ENCODE measurements at regions not wholly inside any gene's neighbourhood (a gene's known extent, or its start where the extent isn't known, plus 50 kb on each side); places are given as distances from the start of the nearest gene placed in this dataset.

DNA sequence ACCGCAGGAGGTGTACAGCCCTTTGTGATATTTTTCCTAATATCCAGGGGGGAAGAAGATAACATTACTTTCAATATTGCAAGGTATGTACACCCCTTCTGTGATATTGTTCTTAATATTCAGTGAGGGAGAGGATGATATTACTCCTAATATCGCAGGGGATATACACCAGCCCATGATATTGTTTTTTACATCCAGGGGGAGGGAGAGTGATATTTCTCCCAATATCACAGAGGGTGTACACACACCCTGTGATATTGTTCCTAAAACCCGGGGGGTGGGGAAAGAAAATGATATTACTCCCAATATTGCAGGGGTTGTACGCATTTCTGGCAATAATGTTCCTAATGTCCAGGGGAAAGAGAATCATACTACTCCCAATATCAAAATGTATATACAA lies 58.0 kb upstream of the SLC25A48 start:
- no peaks in the 10 kb centered on the region for H3K27me3 ChIP-seq (ENCODE audit: control insufficient read depth in 2 of 2, insufficient read depth in 2 of 2, low read length in 2 of 2)
- no peaks in the 10 kb centered on the region for H3K9me3 ChIP-seq (ENCODE audit: control insufficient read depth in 2 of 3, low read length in 3 of 3)
- ChIA-PET POLR2A (no interaction called here), CTCF (no interaction called here)
- no peaks in the 10 kb centered on the region for H3K4me1 ChIP-seq (ENCODE audit: control insufficient read depth in 2 of 2, insufficient read depth in 2 of 2, low read length in 2 of 2)
- no peaks in the 10 kb centered on the region for H3K36me3 ChIP-seq (ENCODE audit: control insufficient read depth in 2 of 3, insufficient read depth in 3 of 3, low read length in 3 of 3)
- no peak overlapping the region for H3K4me3 Mint-ChIP-seq
- no peaks in the 10 kb centered on the region for H3K36me3 Mint-ChIP-seq
- DNase-seq (no peak), ATAC-seq (no peak)
- no peak overlapping the region for H3K27ac Mint-ChIP-seq
- intact Hi-C loops (cut with micrococcal nuclease): no loop called here
- H3K4me1 Mint-ChIP-seq: no peaks in the 10 kb centered on the region
- peaks cover 0 to 43% (median 33%) of the 10 kb centered on the region in 5 donors for H3K27me3 Mint-ChIP-seq
- H3K4me3 ChIP-seq (ENCODE audit: low read length): no peak overlapping the region
- peaks cover 0 to 8% (median 1%) of the 10 kb centered on the region in 11 donors for H3K9me3 Mint-ChIP-seq
- H3K27ac ChIP-seq (ENCODE audit: low read depth, low read length): no peak overlapping the region

DNA sequence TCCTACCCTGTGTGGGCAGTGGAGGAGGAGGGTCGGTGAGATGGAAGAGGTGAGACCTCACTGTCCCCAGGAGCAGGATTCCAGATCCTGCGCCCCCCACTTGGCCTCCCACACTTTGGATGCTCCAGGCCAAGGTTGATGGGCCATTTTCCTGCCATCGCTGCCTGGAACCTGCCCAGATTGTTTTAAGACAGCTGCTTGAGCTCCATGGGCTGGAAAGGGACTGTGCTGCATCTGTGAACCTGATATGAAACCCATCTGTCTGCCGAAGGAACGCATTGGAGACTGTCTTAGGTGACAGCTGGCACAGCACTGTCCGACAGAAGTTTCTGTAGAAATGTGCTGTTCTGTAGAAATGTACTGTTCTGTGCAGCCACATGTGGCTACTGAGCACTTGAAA lies 72.7 kb upstream of the SLC25A48 start:
- ChIA-PET POLR2A (no interaction called here), CTCF (no interaction called here)
- no peaks in the 10 kb centered on the region for H3K27me3 ChIP-seq (ENCODE audit: control insufficient read depth in 2 of 2, insufficient read depth in 2 of 2, low read length in 2 of 2)
- H3K4me1 ChIP-seq (ENCODE audit: control insufficient read depth in 2 of 2, insufficient read depth in 2 of 2, low read length in 2 of 2): no peaks in the 10 kb centered on the region
- intact Hi-C loops (cut with micrococcal nuclease): no loop called here
- H3K36me3 ChIP-seq (ENCODE audit: control insufficient read depth in 2 of 3, insufficient read depth in 3 of 3, low read length in 3 of 3): no peaks in the 10 kb centered on the region
- no peak overlapping the region for H3K27ac ChIP-seq (ENCODE audit: low read depth, low read length)
- Mint-ChIP-seq H3K4me3 (no peak overlapping the region), H3K36me3 (peaks cover 0 to 4% (median 0%) of the 10 kb centered on the region in 5 donors), H3K27ac (no peak overlapping the region), H3K4me1 (no peaks in the 10 kb centered on the region), H3K27me3 (peaks cover 0 to 16% (median 0%) of the 10 kb centered on the region in 5 donors), H3K9me3 (peaks cover 0 to 15% (median 5%) of the 10 kb centered on the region in 11 donors)
- ATAC-seq (no peak), DNase-seq (no peak)
- H3K4me3 ChIP-seq (ENCODE audit: low read length): no peak overlapping the region
- peaks cover 0 to 5% (median 0%) of the 10 kb centered on the region in 3 experiments for H3K9me3 ChIP-seq (ENCODE audit: control insufficient read depth in 2 of 3, low read length in 3 of 3)

DNA sequence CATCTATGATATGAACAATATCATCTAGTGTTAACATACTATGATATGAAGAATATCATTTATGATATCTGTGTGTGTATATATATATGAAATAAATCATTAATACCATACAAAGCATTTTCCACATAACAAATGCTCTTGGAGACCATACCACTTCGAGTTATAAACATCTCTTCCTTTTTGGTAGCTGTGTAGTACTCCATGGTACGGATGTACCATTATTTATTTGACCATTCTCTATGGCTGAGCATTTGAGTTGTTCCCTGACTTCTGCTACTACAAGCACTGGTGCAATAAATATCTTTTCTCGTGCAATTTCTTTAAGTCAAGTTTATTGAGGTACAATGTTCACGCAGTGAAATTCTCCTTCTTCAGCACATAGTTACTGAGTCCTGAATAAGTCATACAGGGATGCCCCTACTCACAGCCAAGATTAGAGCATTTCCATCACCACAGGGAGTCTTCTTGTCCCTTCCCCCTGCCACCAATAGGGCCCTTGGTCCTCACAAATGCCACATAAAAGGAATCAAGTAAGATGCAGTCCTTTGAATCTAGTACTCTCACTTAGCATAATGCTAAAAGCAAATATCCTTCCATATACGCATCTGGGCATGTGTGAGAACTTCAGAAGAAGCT lies 75.2 kb upstream of the SLC25A48 start:
- no peak overlapping the region for H3K27ac Mint-ChIP-seq

DNA sequence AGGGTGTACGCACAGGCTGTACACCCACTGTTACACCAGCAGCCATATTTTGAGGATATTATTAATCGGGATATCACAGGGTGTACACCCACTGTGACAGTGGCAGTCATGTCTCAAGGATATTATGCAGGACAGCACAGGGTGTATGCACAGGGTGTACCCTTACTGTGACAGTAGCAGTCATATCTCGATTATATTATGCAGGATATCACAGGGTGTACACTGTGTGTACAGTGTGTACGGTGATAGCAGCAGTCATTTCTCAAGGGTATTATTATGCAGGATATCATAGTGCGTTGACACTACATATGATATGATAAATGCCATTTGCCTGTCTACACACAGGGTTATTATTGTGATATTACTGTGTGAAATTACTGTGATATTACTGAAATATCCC lies 80.5 kb upstream of the SLC25A48 start:
- ChIA-PET POLR2A (no interaction called here), CTCF (no interaction called here)
- Mint-ChIP-seq H3K4me1 (no peaks in the 10 kb centered on the region), H3K27ac (no peak overlapping the region), H3K27me3 (no peaks in the 10 kb centered on the region), H3K36me3 (no peaks in the 10 kb centered on the region), H3K9me3 (peaks cover 0 to 5% (median 0%) of the 10 kb centered on the region in 11 donors), H3K4me3 (no peak overlapping the region)
- DNase-seq (peak in 3 of 9 donors; percentile 2 to 10 (median 7)), ATAC-seq (peak; percentile 18)
- Histone ChIP-seq H3K27me3 (ENCODE audit: control insufficient read depth in 2 of 2, insufficient read depth in 2 of 2, low read length in 2 of 2) (no peaks in the 10 kb centered on the region), H3K27ac (ENCODE audit: low read depth, low read length) (no peak overlapping the region), H3K4me3 (ENCODE audit: low read length) (no peak overlapping the region), H3K36me3 (ENCODE audit: control insufficient read depth in 2 of 3, insufficient read depth in 3 of 3, low read length in 3 of 3) (no peaks in the 10 kb centered on the region), H3K4me1 (ENCODE audit: control insufficient read depth in 2 of 2, insufficient read depth in 2 of 2, low read length in 2 of 2) (no peaks in the 10 kb centered on the region), H3K9me3 (ENCODE audit: control insufficient read depth in 2 of 3, low read length in 3 of 3) (no peaks in the 10 kb centered on the region)
- intact Hi-C loops (cut with micrococcal nuclease): no loop called here

More for the DNA sequence above, 75.2 kb upstream of the SLC25A48 start:
- Mint-ChIP-seq H3K4me1 (no peaks in the 10 kb centered on the region), H3K9me3 (peaks cover 0 to 7% (median under 1%) of the 10 kb centered on the region in 11 donors), H3K36me3 (no peaks in the 10 kb centered on the region), H3K4me3 (no peak overlapping the region), H3K27me3 (peaks cover 0 to 4% (median 0%) of the 10 kb centered on the region in 5 donors)
- intact Hi-C loops (cut with micrococcal nuclease): no loop called here
- DNase-seq (peak in 4 of 9 donors; percentile 9 to 30 (median 16)), ATAC-seq (no peak)
- POLR2A ChIA-PET: no interaction called here
- Histone ChIP-seq H3K9me3 (ENCODE audit: control insufficient read depth in 2 of 3, low read length in 3 of 3) (no peaks in the 10 kb centered on the region), H3K27ac (ENCODE audit: low read depth, low read length) (no peak overlapping the region), H3K36me3 (ENCODE audit: control insufficient read depth in 2 of 3, insufficient read depth in 3 of 3, low read length in 3 of 3) (no peaks in the 10 kb centered on the region), H3K27me3 (ENCODE audit: control insufficient read depth in 2 of 2, insufficient read depth in 2 of 2, low read length in 2 of 2) (no peaks in the 10 kb centered on the region), H3K4me3 (ENCODE audit: low read length) (no peak overlapping the region), H3K4me1 (ENCODE audit: control insufficient read depth in 2 of 2, insufficient read depth in 2 of 2, low read length in 2 of 2) (no peaks in the 10 kb centered on the region)
- CTCF ChIA-PET: no interaction called here

DNA sequence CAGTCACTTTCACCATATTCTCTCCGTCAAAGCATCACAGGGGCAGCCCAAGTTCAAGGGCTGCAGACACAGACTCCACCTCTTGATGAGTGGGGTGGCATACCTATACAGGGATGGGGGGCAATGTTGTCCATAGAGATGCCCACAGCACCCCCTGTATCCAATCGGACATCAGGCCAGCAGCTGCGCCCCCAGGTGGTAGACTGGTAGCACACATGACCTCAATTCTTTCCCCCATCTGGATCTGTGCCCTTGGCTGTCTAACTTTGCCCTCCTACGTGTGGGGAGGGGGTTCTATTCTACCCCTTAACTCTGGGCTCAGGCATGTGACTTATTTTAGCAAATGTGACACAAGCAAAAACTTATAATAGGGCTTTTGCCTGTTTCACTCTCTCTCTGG lies 84.0 kb upstream of the SLC25A48 start:
- DNase-seq (no peak), ATAC-seq (no peak)
- Histone ChIP-seq H3K27me3 (ENCODE audit: control insufficient read depth in 2 of 2, insufficient read depth in 2 of 2, low read length in 2 of 2) (no peaks in the 10 kb centered on the region), H3K36me3 (ENCODE audit: control insufficient read depth in 2 of 3, insufficient read depth in 3 of 3, low read length in 3 of 3) (no peaks in the 10 kb centered on the region), H3K4me1 (ENCODE audit: control insufficient read depth in 2 of 2, insufficient read depth in 2 of 2, low read length in 2 of 2) (no peaks in the 10 kb centered on the region), H3K9me3 (ENCODE audit: control insufficient read depth in 2 of 3, low read length in 3 of 3) (no peaks in the 10 kb centered on the region), H3K4me3 (ENCODE audit: low read length) (no peak overlapping the region), H3K27ac (ENCODE audit: low read depth, low read length) (no peak overlapping the region)
- Mint-ChIP-seq H3K4me1 (no peaks in the 10 kb centered on the region), H3K4me3 (no peak overlapping the region), H3K36me3 (no peaks in the 10 kb centered on the region), H3K27me3 (peaks cover 0 to 9% (median 0%) of the 10 kb centered on the region in 5 donors), H3K27ac (no peak overlapping the region), H3K9me3 (peaks cover 0 to 12% (median 2%) of the 10 kb centered on the region in 11 donors)
- ChIA-PET CTCF (no interaction called here), POLR2A (no interaction called here)
- intact Hi-C loops (cut with micrococcal nuclease): no loop called here

DNA sequence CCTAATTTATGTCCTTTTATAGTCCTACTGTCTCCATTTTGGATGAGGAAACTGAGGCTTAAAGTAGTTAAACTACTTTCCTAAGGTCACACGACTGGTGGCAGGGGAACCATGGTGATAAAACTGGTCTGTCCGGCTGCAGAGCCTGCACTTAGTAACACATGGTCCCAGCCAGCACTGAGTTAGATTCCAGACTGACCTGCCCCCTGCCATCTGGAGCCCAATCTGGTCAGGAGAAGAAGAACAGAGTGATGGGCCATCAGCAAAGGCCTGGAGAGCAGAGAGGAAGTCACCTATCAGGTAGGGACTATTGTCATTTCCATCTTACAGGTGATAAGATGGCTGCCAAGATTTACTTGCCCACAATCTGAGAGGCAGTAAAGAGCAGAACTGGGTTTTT lies 86.6 kb upstream of the SLC25A48 start:
- no peak for DNase-seq
- H3K9me3 Mint-ChIP-seq: peaks cover 2 to 15% (median 5%) of the 10 kb centered on the region in 11 donors
- H3K27me3 Mint-ChIP-seq: peaks cover 0 to 9% (median 0%) of the 10 kb centered on the region in 5 donors
- POLR2A ChIA-PET: no interaction called here
- Histone ChIP-seq H3K4me3 (ENCODE audit: low read length) (no peak overlapping the region), H3K9me3 (ENCODE audit: control insufficient read depth in 2 of 3, low read length in 3 of 3) (no peaks in the 10 kb centered on the region), H3K27me3 (ENCODE audit: control insufficient read depth in 2 of 2, insufficient read depth in 2 of 2, low read length in 2 of 2) (no peaks in the 10 kb centered on the region), H3K36me3 (ENCODE audit: control insufficient read depth in 2 of 3, insufficient read depth in 3 of 3, low read length in 3 of 3) (no peaks in the 10 kb centered on the region), H3K4me1 (ENCODE audit: control insufficient read depth in 2 of 2, insufficient read depth in 2 of 2, low read length in 2 of 2) (no peaks in the 10 kb centered on the region), H3K27ac (ENCODE audit: low read depth, low read length) (no peak overlapping the region)
- no peak overlapping the region for H3K27ac Mint-ChIP-seq
- no peaks in the 10 kb centered on the region for H3K4me1 Mint-ChIP-seq
- CTCF ChIA-PET: no interaction called here
- intact Hi-C loops (cut with micrococcal nuclease): no loop called here
- ATAC-seq: no peak
- H3K36me3 Mint-ChIP-seq: no peaks in the 10 kb centered on the region
- no peak overlapping the region for H3K4me3 Mint-ChIP-seq

DNA sequence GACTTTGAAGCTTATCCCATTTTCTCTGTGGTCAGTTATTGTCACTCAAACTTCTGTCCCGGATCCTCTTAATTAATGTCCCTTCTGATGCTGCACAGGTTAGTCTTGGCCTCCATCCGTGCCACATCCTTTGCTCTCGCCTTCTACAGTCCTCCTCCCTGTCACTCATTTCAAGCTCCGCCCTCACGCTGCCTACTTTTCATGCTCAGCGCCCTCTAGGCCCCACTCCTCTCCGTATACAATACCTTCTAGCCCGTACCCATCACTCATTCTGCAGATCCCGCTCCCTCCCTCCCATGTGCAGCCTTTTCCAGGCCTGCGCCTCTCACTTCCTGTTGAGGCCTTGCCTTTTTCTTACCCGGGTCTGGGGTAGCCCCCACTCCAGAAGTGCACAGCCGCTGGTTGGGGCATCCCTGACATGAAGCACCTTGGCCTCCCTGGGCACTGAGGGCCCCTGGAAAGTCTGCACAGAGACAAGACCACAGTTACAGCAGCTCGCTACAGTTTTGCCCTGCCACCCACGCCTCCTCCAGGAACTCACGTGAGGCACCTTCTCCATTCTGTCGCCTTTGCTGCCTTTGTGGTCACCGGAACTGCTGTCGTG lies 88.5 kb upstream of the SLC25A48 start:
- Mint-ChIP-seq H3K27me3 (peaks cover 0 to 9% (median 0%) of the 10 kb centered on the region in 5 donors), H3K27ac (no peak overlapping the region), H3K9me3 (peaks cover 2 to 15% (median 5%) of the 10 kb centered on the region in 11 donors), H3K4me3 (no peak overlapping the region), H3K4me1 (no peaks in the 10 kb centered on the region), H3K36me3 (no peaks in the 10 kb centered on the region)
- POLR2A ChIA-PET: no interaction called here
- Histone ChIP-seq H3K36me3 (ENCODE audit: control insufficient read depth in 2 of 3, insufficient read depth in 3 of 3, low read length in 3 of 3) (no peaks in the 10 kb centered on the region), H3K27me3 (ENCODE audit: control insufficient read depth in 2 of 2, insufficient read depth in 2 of 2, low read length in 2 of 2) (no peaks in the 10 kb centered on the region), H3K4me3 (ENCODE audit: low read length) (no peak overlapping the region), H3K4me1 (ENCODE audit: control insufficient read depth in 2 of 2, insufficient read depth in 2 of 2, low read length in 2 of 2) (no peaks in the 10 kb centered on the region), H3K9me3 (ENCODE audit: control insufficient read depth in 2 of 3, low read length in 3 of 3) (no peaks in the 10 kb centered on the region), H3K27ac (ENCODE audit: low read depth, low read length) (no peak overlapping the region)
- CTCF ChIA-PET: no interaction called here
- intact Hi-C loops (cut with micrococcal nuclease): no loop called here
- DNase-seq (no peak), ATAC-seq (no peak)

Measured in naive thymus-derived CD4-positive, alpha-beta T cell (primary cell).